ENCODE measurements at regions not wholly inside any gene's neighbourhood (a gene's known extent, or its start where the extent isn't known, plus 50 kb on each side); places are given as distances from the start of the nearest gene placed in this dataset.

- TF ChIP-seq CTCF (IDR thresholded peaks at IDR 0.05; ENCODE audit: poor library complexity, severe bottlenecking) (no peak), EZH2 (IDR thresholded peaks at IDR 0.05; ENCODE audit: borderline replicate concordance, insufficient read depth, low read length, poor library complexity, severe bottlenecking) (no peak), TAF1 (IDR thresholded peaks at IDR 0.05; ENCODE audit: low read depth) (no peak)
These were observed 73.7 kb downstream of the RTL6 start for GRCh38 chr22:44424359-44424682.
